Liver (tissue), 2 donors: ENCODE measurements at regions not wholly inside any gene's neighbourhood (a gene's known extent, or its start where the extent isn't known, plus 50 kb on each side); places are given as distances from the start of the nearest gene placed in this dataset.

Experiments used
- EGR1 ChIP-seq, 2 donors: IDR thresholded peaks; 2 replicates each; pipeline ENCODE4 v1.6.1; 2016 to 2018; ENCODE audit warnings: antibody characterized with exemption in 2 of 2, low read depth in 2 of 2
- RAD21 ChIP-seq, 2 donors: IDR thresholded peaks; 2 replicates each; pipeline ENCODE4 v1.6.1; 2016; ENCODE audit warnings: antibody characterized with exemption in 2 of 2, mild to moderate bottlenecking in 2 of 2
- donor health status: healthy.

GRCh38 chr10:91576096-91576545 is 56.8 kb downstream of the PPP1R3C start:
- no peak for TF ChIP-seq RAD21 (IDR thresholded peaks at IDR 0.05)
- TF ChIP-seq EGR1 (IDR thresholded peaks at IDR 0.05; ENCODE audit: low read depth in 2 of 2): no peak
